SK-N-SH (cell line): ENCODE measurements at regions not wholly inside any gene's neighbourhood (a gene's known extent, or its start where the extent isn't known, plus 50 kb on each side); places are given as distances from the start of the nearest gene placed in this dataset.

Experiments
- CTCF ChIA-PET: fragments of 300-600, 350-600 bp; formaldehyde crosslinking; extraction: SDS; loops from one replicate; lab custom pipeline; 2021; lab: Yijun Ruan, JAX
- POLR2A ChIA-PET: fragments of 350-600 bp; sonication (Branson Sonifier 250); formaldehyde crosslinking; extraction: SDS; loops from one replicate; lab custom pipeline; 2020; ENCODE audit warnings: antibody characterized with exemption, inconsistent platforms; lab: Yijun Ruan, JAX
- DNase-seq: peaks from one replicate; pipeline ENCODE4 v3.0.0; 2012
- H2AFZ ChIP-seq: fragments of 200-600 bp; sonication (generic); 2 replicates; pipeline ENCODE4 v1.8.1; 2016; ENCODE audit warnings: antibody characterized with exemption, mild to moderate bottlenecking, low read depth
- H3F3A ChIP-seq: fragments of 200-600 bp; sonication (generic); replicated peaks from 2 replicates; pipeline ENCODE3; 2016; ENCODE audit warnings: antibody characterized with exemption, mild to moderate bottlenecking; ENCODE audit not compliant: insufficient read depth
- H3K27ac ChIP-seq, 2 experiments: fragments of 200-500 bp in 1 of 2; fragments of 200-600 bp in 1 of 2; sonication (Bioruptor generic) in 1 of 2; sonication (generic), shearing (Covaris generic) in 1 of 2; 2 replicates each; pipeline versions ENCODE4 v1.5.1 to v1.6.1; 2014 to 2016; ENCODE audit warnings: low read depth in 2 of 2, inconsistent platforms in 1 of 2, low read length in 1 of 2, mild to moderate bottlenecking in 1 of 2, mixed read lengths in 1 of 2
- H3K27me3 ChIP-seq: fragments of 200-600 bp; sonication (generic), shearing (Covaris generic); 2 replicates; pipeline ENCODE4 v1.6.1; 2016; ENCODE audit warnings: mixed run types; ENCODE audit not compliant: insufficient read depth
- H3K36me3 ChIP-seq, 2 experiments: fragments of 200-500 bp in 1 of 2; fragments of 200-600 bp in 1 of 2; sonication (Bioruptor generic) in 1 of 2; sonication (generic) in 1 of 2; replicated peaks in 1 of 2; 2 replicates each; pipeline versions ENCODE3 to v1.5.1; 2014 to 2016; ENCODE audit warnings: low read length in 1 of 2, mild to moderate bottlenecking in 1 of 2; ENCODE audit not compliant: insufficient read depth in 2 of 2, control insufficient read depth in 1 of 2
- H3K4me1 ChIP-seq, 2 experiments: fragments of 200-500 bp in 1 of 2; fragments of 200-600 bp in 1 of 2; sonication (Bioruptor generic) in 1 of 2; sonication (generic), shearing (Covaris generic) in 1 of 2; 2 replicates each; pipeline versions ENCODE4 v1.5.1 to v1.6.1; 2014 to 2016; ENCODE audit warnings: low read depth in 1 of 2, low read length in 1 of 2, mixed run types in 1 of 2; ENCODE audit not compliant: insufficient read depth in 2 of 2, control insufficient read depth in 1 of 2
- H3K4me2 ChIP-seq: fragments of 200-600 bp; sonication (generic), shearing (Covaris generic); 2 replicates; pipeline ENCODE4 v1.6.1; 2017; ENCODE audit warnings: mixed run types
- H3K4me3 ChIP-seq, 2 experiments: fragments of 200-500 bp in 1 of 2; fragments of 200-600 bp in 1 of 2; sonication (Bioruptor generic) in 1 of 2; sonication (generic), shearing (Covaris generic) in 1 of 2; 2 replicates each; pipeline versions ENCODE4 v1.5.1 to v1.8.1; 2014 to 2016; ENCODE audit warnings: low read depth in 2 of 2, inconsistent platforms in 1 of 2, low read length in 1 of 2, mild to moderate bottlenecking in 1 of 2, mixed read lengths in 1 of 2, moderate library complexity in 1 of 2
- H3K79me2 ChIP-seq: fragments of 200-600 bp; sonication (generic); 2 replicates; pipeline ENCODE4 v1.8.1; 2017; ENCODE audit warnings: mild to moderate bottlenecking; ENCODE audit not compliant: insufficient read depth
- H3K9ac ChIP-seq: fragments of 200-600 bp; sonication (generic); 2 replicates; pipeline ENCODE4 v1.6.1; 2017; ENCODE audit warnings: mixed run types
- H3K9me2 ChIP-seq: fragments of 200-600 bp; sonication (generic); 2 replicates; pipeline ENCODE4 v1.6.1; 2017; ENCODE audit warnings: mixed run types
- H3K9me3 ChIP-seq: fragments of 200-600 bp; sonication (generic); 2 replicates; pipeline ENCODE4 v1.6.1; 2017; ENCODE audit warnings: mixed run types, mild to moderate bottlenecking, moderate library complexity
- H4K20me1 ChIP-seq: fragments of 200-600 bp; sonication (generic); 2 replicates; pipeline ENCODE4 v1.6.1; 2017; ENCODE audit warnings: mild to moderate bottlenecking, mixed run types; ENCODE audit not compliant: insufficient read depth
- CHD2 ChIP-seq: fragments of 150-350 bp; IDR thresholded peaks from 2 replicates; pipeline ENCODE4 v1.6.1; 2018; ENCODE audit warnings: low read length; ENCODE audit not compliant: partially characterized antibody
- CTCF ChIP-seq: fragments of 200-600 bp; sonication (generic); IDR thresholded peaks from 2 replicates; pipeline ENCODE4 v1.6.1; 2017; ENCODE audit warnings: antibody characterized with exemption, mild to moderate bottlenecking, moderate library complexity
- EZH2phosphoT487 ChIP-seq: fragments of 200-600 bp; sonication (generic); IDR thresholded peaks from 2 replicates; pipeline ENCODE4 v1.6.1; 2017; ENCODE audit warnings: low read depth, mixed run types, mild to moderate bottlenecking, antibody characterized with exemption, moderate library complexity, borderline replicate concordance
- FOXM1 ChIP-seq: IDR thresholded peaks from 2 replicates; pipeline ENCODE4 v1.4.0; 2012; ENCODE audit warnings: low read depth, mild to moderate bottlenecking
- GABPA ChIP-seq: IDR thresholded peaks from 2 replicates; pipeline ENCODE4 v1.4.0; 2012; ENCODE audit warnings: low read depth, mild to moderate bottlenecking
- GATA2 ChIP-seq: sonication (generic); formaldehyde crosslinking; IDR thresholded peaks from 2 replicates; pipeline ENCODE4 v1.5.0; 2020; ENCODE audit warnings: mild to moderate bottlenecking, missing genetic modification reagents
- IRF3 ChIP-seq: fragments of 150-350 bp; IDR thresholded peaks from 2 replicates; pipeline ENCODE4 v1.6.1; 2016; ENCODE audit warnings: mild to moderate bottlenecking, low read depth, low read length
- MAX ChIP-seq: IDR thresholded peaks from 2 replicates; pipeline ENCODE4 v1.4.0; 2012; ENCODE audit warnings: low read depth
- MXI1 ChIP-seq: IDR thresholded peaks from 2 replicates; pipeline ENCODE4 v1.6.1; 2012; ENCODE audit warnings: mild to moderate bottlenecking, low read depth, low read length, improper control_type of control experiment
- RAD21 ChIP-seq: IDR thresholded peaks from 2 replicates; pipeline ENCODE4 v1.6.1; 2012; ENCODE audit warnings: mild to moderate bottlenecking, low read length
- RCOR1 ChIP-seq: fragments of 150-350 bp; IDR thresholded peaks from 2 replicates; pipeline ENCODE4 v1.6.1; 2017; ENCODE audit warnings: antibody characterized with exemption, low read length
- RFX5 ChIP-seq: IDR thresholded peaks from 2 replicates; pipeline ENCODE4 v1.6.1; 2012; ENCODE audit warnings: mild to moderate bottlenecking, improper control_type of control experiment, low read length
- SMC3 ChIP-seq: IDR thresholded peaks from 2 replicates; pipeline ENCODE4 v1.6.1; 2012; ENCODE audit warnings: low read depth, low read length, improper control_type of control experiment
- TCF12 ChIP-seq: IDR thresholded peaks from 2 replicates; pipeline ENCODE4 v1.4.0; 2012
- YY1 ChIP-seq: IDR thresholded peaks from 2 replicates; pipeline ENCODE4 v1.4.0; 2012; ENCODE audit warnings: low read depth, mild to moderate bottlenecking
- WGBS: methylation state at CpG from one replicate; pipeline ENCODE4 v1.1.6; 2017; ENCODE audit warnings: low lambda C conversion rate; 5-methylcytosine and 5-hydroxymethylcytosine counted together
- TF ChIP-seq, protein P1 (sequence below): IDR thresholded peaks from 2 replicates; pipeline ENCODE4 v1.4.0; 2012; ENCODE audit warnings: low read depth, borderline replicate concordance

- WGBS, result 0% methylated on average over 1 of the region's 1 CpG
- CTCF ChIA-PET, result interaction anchor here (2.3 kb wide), 1 partner anchor 14 kb away, joined by 7 read pairs; no protein-coding TSS in a partner anchor
- Histone ChIP-seq H3K36me3 (no peaks in the 10 kb centered on the region), H3K9me3 (no peaks in the 10 kb centered on the region), H4K20me1 (no peaks in the 10 kb centered on the region), H3K4me1 (no peaks in the 10 kb centered on the region), H3K9me2 (no peaks in the 10 kb centered on the region), H3K9ac (no peak overlapping the region), H3F3A (no peaks in the 10 kb centered on the region), H3K27ac (no peak overlapping the region), H2AFZ (no peak overlapping the region), H3K79me2 (no peaks in the 10 kb centered on the region), H3K4me2 (no peak overlapping the region), H3K4me3 (no peak overlapping the region), H3K27me3 (no peaks in the 10 kb centered on the region; the same call in 1 of the 2 replicates)
- POLR2A ChIA-PET, result no interaction called here
- TF ChIP-seq TCF12 (no peak), CHD2 (no peak), MAX (no peak)
- TF ChIP-seq, protein P1, sequence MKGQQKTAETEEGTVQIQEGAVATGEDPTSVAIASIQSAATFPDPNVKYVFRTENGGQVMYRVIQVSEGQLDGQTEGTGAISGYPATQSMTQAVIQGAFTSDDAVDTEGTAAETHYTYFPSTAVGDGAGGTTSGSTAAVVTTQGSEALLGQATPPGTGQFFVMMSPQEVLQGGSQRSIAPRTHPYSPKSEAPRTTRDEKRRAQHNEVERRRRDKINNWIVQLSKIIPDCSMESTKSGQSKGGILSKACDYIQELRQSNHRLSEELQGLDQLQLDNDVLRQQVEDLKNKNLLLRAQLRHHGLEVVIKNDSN, result no peak
- DNase-seq, result no peak
Measured at GRCh38 chr15:98164571-98164970, 204.1 kb downstream of the ARRDC4 start.

DNA sequence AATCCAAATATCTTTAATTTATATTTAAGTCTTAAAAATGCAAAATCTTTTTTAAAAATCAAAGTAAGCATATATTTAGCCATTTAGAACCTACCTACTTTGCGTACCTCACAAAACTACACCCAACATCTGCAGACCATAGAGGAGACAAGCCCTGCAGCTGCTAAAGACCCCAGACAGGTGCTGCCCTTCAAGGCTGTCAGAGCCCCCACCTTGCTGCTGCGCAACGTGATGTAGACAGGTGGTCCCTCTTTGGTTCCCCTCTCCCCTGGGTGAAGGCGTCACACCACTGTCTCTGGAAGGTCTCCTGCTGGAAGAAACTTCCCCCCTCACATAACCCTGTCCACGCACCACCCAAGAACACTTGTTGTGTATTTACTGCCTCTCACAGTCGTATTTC, 204.5 kb downstream of the ARRDC4 start:
- no peaks in the 10 kb centered on the region for H3K4me1 ChIP-seq
- no peak overlapping the region for H3K27ac ChIP-seq
- H4K20me1 ChIP-seq, result no peaks in the 10 kb centered on the region
- no peak overlapping the region for H3K9ac ChIP-seq
- ChIA-PET CTCF (interaction anchor here (2.3 kb wide), 1 partner anchor 14 kb away, joined by 7 read pairs; no protein-coding TSS in a partner anchor), POLR2A (no interaction called here)
- TF ChIP-seq RAD21 (no peak), CHD2 (no peak), EZH2phosphoT487 (no peak), GATA2 (CRISPR knock-in tag) (no peak), FOXM1 (no peak), RCOR1 (no peak)
- no peak overlapping the region for H2AFZ ChIP-seq
- no peak for DNase-seq
- H3K9me2 ChIP-seq, result no peaks in the 10 kb centered on the region
- H3K27me3 ChIP-seq, result no peaks in the 10 kb centered on the region; the same call in 1 of the 2 replicates
- H3F3A ChIP-seq, result no peaks in the 10 kb centered on the region
- H3K9me3 ChIP-seq, result no peaks in the 10 kb centered on the region
- H3K36me3 ChIP-seq, result no peaks in the 10 kb centered on the region
- no peak overlapping the region for H3K4me3 ChIP-seq
- H3K79me2 ChIP-seq, result no peaks in the 10 kb centered on the region
- WGBS, result 9% methylated on average over 5 of the region's 6 CpGs
- H3K4me2 ChIP-seq, result no peak overlapping the region

- POLR2A ChIA-PET, result no interaction called here
- TF ChIP-seq IRF3 (no peak), SMC3 (no peak), GABPA (no peak), TCF12 (no peak), CTCF (no peak), MXI1 (no peak), YY1 (no peak), RFX5 (no peak)
- TF ChIP-seq, protein P1, result no peak
Measured at GRCh38 chr15:98167722-98168268, 207.3 kb downstream of the ARRDC4 start.

More at GRCh38 chr15:98167722-98168268, 207.3 kb downstream of the ARRDC4 start:
- CTCF ChIA-PET, result no interaction called here
- Histone ChIP-seq H4K20me1 (no peaks in the 10 kb centered on the region), H3F3A (no peaks in the 10 kb centered on the region), H3K4me3 (no peak overlapping the region), H3K4me1 (no peaks in the 10 kb centered on the region), H3K9ac (no peak overlapping the region), H3K9me3 (no peaks in the 10 kb centered on the region), H3K4me2 (no peak overlapping the region), H3K79me2 (no peaks in the 10 kb centered on the region), H2AFZ (no peak overlapping the region), H3K27me3 (peaks cover 5% of the 10 kb centered on the region), H3K9me2 (no peaks in the 10 kb centered on the region), H3K36me3 (no peaks in the 10 kb centered on the region), H3K27ac (no peak overlapping the region)
- DNase-seq, result no peak
- WGBS, result 2% methylated on average over 4 of the region's 4 CpGs
